ENCODE measurements at regions not wholly inside any gene's neighbourhood (a gene's known extent, or its start where the extent isn't known, plus 50 kb on each side); places are given as distances from the start of the nearest gene placed in this dataset.

DNA sequence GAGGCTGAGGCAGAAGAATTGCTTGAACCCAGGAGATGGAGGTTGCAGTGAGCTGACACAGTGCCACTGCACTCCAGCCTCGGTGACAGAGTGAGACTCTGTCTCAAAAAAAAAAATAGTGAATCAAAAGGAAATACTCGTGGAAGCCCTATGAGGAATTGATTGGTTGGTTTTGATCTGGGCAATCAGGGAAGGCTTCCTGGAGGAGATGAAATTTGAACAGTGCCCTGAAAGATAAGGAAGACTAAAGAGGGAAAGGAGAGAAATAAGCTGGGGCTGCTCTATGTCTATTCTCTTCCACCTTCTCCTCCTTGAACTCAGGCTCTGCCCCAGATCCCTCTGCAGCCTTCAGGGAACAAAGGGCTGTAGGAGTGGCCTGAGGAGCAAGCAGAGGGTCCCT lies 54.1 kb downstream of the IRF2BPL start:
- no peak for DNase-seq (ENCODE audit: low read depth, low spot score)

DNA sequence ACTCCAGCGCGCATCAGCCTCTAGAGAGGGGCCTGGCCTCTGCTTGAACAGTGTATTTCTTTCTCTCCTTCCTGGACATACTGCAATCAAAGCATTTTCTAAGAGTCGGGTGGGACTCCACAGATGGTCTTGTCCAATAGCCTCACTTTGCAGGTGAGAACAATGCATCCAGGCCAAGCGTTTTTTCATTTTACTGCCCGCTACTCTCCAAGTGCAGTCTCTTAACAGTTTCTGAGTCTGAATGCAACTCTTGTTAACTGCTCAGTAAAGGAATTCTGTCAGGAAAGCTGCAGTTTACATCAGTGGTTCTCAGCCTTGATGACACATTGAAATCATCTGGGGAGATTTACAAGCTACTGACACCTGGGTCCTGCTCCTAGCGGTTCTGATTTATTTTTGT lies 57.0 kb downstream of the IRF2BPL start:
- no peak for DNase-seq (ENCODE audit: low read depth, low spot score)

DNA sequence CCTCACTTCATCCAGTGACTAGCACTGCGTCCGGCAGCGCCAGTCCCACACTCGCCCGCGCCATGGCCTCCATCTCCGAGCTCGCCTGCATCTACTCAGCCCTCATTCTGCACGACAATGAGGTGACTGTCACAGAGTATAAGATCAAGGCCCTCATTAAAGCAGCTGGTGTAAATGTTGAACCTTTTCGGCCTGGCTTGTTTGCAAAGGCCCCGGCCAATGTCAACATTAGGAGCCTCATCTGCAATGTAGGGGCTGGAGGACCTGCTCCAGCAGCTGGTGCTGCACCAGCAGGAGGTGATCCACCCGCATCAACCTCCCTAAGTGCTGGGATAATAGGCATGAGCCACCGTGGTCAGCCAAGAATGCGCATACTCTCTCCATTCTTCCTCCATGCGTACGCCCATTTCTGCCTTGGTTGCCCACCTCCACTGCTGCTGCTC lies 59.9 kb downstream of the IRF2BPL start:
- peak; percentile 35 for DNase-seq (ENCODE audit: low read depth, low spot score)

DNA sequence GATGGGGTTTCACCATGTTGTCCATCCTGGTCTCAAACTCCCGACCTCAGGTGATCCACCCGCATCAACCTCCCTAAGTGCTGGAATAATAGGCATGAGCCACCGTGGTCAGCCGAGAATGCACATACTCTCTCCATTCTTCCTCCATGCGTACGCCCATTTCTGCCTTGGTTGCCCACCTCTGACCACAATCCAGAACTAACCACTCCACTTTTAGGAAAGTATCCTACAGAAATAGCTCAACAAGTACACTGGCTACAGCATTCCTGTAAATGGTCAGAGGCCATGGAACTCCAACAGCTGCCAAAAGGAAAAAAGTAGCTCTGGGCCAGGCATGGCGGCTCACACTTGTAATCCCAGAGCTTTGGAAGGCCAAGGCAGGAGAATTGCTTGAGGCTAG lies 60.7 kb downstream of the IRF2BPL start:
- no peak for DNase-seq (ENCODE audit: low read depth, low spot score)

DNA sequence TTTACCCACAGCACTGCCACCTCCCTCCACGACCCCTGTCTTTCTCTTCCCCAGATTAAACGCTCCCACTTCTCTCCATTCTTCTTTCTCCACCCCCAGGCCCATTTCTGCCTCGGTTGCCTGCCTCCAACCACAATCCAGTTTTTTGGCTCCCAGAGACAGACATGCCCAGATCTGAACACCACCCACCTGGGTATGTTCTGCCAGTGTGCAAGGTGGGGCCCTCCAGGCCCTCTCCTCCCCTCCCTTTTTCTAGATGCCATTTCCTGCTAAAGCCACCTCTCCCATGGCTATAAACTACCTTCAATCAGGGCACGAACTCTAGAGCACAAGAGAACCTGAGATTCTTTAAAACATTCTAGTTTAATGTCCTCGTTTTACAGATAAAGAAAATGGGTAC lies 63.3 kb downstream of the IRF2BPL start:
- no peak for DNase-seq (ENCODE audit: low read depth, low spot score)

DNA sequence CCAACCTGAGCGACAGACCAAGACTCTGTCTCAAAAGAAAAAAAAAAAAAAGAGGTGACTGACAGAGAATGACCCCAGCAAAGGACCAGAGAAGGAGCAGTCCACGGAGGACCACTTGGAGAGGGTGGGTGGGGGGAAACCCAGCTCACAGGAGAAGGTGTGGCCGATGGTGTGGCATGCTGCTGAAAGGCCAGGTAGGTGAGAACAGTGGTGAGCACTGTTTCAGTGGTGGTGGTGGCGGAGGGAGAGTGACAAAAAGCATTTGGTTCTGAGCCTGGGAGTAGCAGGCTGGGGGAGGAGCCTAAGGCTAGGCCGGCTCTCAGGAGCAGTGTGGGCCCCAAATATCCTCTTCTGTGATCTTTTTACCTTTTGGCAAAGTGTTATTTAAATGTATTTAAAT lies 63.8 kb downstream of the IRF2BPL start:
- no peak for DNase-seq (ENCODE audit: low read depth, low spot score)

DNA sequence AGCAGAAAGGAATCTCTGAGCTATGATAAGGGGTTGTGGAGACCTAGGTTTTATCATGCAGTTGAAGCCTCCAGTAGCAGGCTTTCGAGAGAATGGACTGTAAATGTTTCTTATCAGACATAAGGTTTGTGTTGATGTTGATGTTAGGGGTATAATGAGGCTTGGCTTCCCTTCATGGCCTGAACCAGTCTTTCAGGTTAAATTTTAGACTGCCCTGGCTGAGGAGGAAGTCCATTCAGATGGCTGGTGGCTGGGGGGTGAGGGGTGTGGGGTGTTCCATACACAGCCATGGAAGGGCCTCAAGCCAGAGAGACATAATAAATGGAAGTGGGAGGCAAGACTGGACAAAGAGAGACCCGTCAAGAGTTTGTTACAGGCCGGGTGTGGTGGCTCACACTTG lies 65.1 kb downstream of the IRF2BPL start:
- DNase-seq (ENCODE audit: low read depth, low spot score), result no peak

DNA sequence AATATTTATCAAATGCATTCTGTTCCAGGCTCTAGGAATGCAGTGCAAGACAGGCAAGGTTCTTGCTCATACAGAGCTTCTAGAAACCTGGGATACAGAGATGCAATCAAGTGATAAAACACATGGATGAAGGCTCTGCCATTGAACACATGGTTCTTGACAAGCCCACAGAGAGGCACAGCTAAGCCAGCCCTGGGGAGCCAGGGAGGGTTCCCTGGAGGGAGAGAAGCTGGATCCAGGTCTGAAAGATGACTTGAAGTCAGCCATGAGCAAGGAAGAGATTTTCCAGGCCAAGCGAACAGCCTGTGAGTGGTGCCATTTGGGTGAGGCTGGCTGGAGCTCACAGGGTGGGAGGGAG lies 66.2 kb downstream of the IRF2BPL start:
- DNase-seq (ENCODE audit: low read depth, low spot score), result no peak

DNA sequence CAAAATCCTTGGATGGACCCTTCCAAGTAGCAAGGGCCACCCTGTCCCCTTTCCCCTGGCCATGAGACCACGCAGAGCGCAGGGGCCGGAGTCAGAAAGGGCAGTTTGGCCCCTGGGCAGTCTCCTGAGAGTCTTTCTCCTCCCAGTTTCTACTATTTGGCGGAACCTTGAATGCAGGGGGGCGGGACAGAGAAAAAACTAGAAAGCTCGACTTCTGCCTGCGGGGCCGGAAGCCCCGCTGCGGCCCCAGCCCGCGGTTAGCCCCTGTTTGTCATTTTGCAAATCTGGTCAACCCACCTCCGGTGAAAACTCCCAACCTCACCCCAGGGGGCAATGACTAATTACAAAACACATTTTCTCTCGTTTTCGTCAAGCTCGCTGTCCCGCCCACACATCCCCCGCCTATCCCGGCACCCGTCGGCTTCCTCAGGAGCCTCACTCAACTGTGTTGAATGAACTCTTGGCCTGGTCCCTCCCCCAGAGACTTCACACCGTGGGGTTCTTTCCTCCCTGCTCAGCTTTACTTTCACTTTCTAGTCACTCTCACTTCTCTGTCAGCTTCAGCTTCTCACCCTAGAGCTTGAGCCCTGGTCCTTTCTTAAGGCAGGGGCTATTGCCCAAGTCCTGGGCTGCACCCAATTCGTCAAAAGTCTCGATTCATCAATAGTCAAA lies 66.7 kb downstream of the IRF2BPL start:
- peak; percentile 98 for DNase-seq (ENCODE audit: low read depth, low spot score)

DNA sequence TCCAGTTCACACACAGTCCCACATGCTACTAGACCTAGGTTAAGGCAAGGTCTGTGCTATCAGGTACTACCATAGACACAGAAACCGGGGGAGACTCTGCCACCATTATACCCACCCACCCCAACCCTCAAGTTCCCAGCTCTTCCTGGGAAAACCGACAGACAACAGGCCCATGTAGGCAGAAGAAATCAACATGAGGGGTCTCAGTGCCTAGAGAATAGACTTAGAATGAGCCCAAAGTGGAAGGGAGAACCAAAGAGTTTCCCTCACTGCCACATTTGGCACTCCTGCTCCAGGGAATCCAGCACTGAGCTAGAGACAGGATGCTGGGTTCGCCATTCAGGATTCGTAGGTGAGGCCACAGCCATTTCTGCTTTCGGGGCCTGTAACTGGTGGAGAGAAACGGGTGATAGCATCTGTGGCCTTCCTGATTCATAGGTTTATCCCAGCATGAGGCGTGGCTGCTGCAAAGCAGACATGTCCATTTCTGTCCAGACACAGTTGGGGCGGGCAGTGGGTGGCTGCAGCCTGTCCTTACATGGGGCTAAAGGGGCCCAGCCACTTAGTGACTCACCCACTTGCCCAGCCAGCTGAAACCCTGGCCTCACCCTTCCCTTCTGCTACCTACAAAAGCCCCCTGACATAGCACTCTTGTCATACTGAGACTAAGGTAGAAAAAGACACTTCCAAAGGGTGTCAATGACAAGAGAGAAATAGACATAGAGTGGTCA lies 69.4 kb downstream of the IRF2BPL start:
- peak; percentile 88 for DNase-seq (ENCODE audit: low read depth, low spot score)

DNA sequence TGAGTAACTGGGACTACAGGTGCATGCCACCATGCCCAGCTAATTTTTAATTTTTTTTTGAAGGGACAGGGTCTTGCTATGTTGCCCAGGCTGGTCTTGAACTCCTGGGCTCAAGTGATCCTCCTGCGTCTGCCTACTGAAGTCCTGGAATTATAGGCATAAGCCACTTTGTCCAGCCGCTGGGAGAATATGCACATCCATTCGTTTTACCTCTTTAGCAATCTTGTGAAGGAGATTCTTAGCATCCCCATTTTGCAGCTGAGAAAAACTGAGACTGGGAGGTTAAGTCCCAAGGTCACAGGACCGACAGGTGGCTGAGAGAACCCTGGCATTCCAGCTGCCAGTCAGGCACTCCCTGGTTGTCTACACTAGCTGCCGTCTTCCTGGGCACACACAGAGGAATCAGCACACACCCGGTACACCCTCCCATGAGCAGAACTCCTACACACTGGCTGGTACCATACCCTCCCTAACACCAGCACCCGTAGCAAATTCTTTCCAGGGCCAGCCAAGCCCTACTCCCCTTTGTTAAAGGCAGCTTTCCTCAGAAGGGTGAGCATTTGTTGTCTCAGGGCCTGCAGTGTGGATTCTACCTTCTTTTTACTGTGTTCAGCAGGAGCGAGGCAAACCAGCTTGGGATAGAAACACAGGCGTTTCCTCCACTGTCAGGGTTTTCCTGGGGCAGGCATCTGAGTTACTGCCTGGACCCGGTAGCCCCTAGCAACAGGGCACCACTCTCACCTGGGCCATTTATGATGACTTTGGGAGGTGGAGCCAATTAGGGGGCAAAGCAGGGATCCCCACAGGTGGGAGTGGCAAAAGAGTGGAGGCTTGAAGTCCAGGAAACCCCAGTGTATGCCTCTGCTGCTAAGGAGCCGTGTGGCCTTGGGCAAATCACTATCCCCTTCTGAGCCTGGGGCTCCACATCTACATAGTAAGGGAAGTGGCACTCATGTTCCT lies 70.2 kb downstream of the IRF2BPL start:
- no peak for DNase-seq (ENCODE audit: low read depth, low spot score)

DNA sequence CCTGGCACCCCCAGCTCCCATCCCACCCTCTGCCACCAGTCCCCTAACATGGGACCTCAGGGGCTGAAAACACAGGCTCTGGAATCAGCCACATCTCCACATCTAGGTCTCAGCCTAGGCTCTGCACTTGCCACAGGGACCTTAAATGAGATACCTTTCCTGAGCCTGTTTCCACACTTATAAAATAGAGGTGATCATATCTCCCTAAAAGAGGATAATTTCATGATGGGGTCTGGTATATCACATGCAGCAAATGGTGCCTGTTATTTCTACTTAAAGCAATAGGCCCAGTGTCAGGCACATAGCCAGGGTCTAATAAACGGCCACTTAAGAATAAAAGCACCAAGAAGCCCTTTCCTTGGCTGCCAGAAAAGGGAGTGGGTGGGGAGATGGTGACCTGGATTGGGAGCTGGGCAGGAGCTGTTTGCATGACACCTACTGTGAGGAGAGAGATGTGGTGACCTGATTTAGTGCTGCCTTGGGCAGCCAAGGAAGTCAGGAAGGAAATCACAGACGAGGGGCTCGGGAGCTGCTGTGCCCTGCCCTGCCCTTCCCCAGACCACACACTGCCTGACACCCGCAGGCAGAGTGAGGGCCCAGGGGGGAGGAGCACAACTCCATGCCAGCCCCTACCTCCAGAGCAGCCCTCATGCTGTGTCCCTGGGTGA lies 71.2 kb downstream of the IRF2BPL start:
- DNase-seq (ENCODE audit: low read depth, low spot score), result peak; percentile 39

DNA sequence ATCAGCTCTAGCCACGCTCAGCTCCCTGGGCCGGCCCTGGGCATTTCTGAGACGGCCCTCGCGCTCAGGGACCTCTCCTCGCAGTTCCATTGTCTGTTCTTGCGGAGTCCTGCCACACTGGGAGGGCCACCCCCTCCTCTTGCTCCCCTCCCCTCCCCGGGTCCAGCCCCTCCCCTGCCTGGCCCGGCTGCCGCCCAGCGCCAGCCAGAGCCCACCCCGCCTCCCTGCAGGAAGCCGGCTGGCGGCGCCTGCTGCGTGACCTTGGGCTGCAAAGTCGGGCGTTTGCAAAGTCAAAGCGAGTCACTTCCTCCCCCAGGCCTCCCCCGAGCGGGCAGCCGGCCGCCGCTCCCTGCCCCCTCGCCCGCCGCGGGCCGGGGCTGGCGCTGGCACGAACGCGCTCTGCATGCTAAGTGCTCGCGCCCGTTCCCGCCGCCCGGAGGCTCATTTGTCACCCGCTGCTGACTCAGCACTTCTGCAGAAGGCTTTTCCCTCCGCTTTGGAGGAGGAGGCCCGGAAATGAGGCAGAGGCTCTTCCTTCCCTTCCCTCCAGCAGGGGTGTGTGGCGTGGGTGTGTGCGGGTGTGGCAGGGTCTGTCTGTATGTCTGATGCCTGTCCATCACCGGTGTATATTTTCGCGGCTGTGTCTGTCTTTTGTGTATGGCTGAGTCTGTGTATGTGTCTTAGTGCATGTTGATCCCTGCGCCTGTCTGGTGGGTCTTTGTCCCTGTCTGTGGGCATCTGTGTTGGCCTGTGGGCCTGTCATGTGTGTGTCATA lies 72.0 kb downstream of the IRF2BPL start:
- peak; percentile 98 for DNase-seq (ENCODE audit: low read depth, low spot score)

DNA sequence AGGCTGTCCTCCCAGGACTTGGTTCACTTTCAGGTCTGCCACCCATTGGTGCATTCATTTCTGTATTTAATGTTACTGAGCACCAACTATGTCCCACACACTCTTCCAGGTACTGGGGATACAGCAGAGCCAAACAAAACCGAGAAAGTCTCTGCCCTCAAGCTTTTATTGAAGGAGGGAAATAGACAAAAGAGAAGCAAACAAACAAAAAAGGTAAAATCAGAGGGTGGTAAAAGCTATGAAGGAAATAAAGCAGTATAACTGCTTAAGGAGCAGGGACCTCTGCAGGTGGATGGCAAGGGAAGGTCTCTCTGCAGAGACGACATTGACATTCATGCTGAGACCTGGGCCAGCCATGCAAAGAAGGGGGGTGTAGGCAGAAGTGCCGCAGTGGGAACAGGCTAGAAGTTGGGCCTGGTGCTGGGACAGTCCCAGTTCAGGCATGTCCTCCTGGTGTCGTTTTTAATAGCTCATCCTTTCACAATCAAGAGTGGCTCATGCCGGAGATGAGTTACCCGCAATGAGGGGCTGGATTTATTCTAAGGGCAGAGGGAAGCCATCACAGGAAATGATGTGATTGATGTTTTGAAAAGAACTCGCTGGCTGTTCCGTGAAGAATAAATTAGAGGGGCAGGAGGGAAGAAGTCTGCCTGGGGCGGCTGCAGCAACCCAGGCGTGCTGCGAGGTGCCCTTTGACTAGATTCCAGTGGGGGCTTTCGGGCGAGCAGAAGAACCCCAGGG lies 72.8 kb downstream of the IRF2BPL start:
- no peak for DNase-seq (ENCODE audit: low read depth, low spot score)

DNA sequence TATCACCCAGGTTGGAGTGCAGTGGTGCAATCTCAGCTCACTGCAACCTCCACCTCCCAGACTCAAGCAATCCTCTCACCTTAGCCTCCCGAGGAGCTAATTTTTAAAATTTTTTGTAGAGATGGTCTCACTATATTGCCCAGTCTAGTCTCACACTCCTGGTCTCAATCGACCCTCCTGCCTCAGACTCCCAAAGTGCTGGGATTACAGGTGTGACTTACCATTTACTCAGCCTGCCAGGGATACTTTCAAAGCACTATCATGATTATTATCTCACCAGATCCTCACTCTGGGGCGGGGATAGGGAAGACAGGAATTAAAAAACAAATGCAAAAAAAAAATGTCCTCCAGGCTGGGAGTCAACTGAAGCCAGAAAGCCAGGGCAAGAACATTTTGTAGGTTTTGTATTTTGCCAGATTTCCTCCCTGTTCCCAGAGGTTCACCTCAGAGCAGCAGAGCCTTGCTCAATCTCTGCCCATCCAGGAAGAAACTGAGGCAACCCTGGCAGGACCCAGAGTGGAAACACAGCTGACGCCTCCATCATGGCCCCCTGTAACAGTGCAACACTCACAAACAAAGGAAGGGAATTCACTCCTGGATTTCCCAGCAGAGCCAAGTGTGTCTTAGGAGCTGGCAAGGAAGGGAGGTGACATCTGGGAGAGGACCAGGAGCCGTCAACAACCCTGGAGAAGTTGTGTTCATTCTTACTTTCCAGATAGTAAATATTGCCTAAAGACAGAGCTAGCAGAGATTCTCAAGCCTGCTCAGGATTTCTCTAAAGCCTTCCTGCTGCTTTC lies 73.9 kb downstream of the IRF2BPL start:
- DNase-seq (ENCODE audit: low read depth, low spot score), result no peak

DNA sequence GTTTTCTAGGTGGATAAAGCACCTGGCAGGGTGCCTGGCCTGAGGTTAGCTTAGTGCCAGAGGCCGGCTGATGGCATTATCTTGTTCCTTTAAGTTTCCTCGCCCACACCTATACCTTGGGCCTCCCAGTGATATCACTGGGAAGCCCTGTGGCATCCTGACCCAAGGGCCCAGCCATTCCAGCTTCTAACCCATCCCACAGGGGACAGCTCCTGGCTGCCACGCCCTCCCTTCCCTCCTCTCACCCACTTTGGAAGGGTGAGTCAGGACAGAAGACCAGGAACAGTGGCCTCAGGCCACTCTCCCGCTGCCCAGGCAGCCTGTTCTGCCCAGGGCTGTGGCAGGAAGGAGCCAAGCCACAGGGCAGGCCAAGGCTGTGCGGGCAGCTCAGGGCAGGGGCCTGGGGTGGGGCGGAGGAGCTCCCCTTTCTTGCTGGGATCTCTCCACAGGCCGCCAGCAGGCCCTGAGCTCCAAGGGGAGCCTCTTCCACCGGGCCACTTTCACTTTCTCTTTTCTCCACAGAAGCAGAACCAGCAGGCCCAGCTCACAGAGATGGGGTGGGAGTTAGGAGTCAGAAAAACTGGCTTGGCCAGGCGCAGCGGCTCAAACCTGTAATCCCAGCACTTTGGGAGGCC lies 75.1 kb downstream of the IRF2BPL start:
- peak; percentile 82 for DNase-seq (ENCODE audit: low read depth, low spot score)

DNA sequence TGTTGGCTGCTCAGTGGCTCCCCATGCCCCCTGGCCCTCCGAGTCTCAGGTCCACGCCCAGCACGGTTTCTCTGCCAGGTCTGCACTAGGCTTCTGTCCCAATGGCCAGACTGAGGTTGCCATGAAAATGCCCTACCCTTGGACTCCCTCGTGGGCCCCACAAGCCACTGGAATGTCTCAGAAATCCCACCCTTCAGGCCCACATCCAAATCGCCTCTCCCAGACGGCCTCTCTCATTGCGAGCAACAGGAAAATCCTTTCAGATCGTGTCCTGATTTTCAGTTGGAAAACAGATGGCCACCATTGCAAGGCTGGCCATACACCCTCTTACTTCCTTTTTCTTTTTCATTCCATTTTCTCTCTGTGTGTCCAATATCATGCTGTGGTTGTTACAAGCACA lies 77.3 kb downstream of the IRF2BPL start:
- DNase-seq (ENCODE audit: low read depth, low spot score), result peak; percentile 83

DNA sequence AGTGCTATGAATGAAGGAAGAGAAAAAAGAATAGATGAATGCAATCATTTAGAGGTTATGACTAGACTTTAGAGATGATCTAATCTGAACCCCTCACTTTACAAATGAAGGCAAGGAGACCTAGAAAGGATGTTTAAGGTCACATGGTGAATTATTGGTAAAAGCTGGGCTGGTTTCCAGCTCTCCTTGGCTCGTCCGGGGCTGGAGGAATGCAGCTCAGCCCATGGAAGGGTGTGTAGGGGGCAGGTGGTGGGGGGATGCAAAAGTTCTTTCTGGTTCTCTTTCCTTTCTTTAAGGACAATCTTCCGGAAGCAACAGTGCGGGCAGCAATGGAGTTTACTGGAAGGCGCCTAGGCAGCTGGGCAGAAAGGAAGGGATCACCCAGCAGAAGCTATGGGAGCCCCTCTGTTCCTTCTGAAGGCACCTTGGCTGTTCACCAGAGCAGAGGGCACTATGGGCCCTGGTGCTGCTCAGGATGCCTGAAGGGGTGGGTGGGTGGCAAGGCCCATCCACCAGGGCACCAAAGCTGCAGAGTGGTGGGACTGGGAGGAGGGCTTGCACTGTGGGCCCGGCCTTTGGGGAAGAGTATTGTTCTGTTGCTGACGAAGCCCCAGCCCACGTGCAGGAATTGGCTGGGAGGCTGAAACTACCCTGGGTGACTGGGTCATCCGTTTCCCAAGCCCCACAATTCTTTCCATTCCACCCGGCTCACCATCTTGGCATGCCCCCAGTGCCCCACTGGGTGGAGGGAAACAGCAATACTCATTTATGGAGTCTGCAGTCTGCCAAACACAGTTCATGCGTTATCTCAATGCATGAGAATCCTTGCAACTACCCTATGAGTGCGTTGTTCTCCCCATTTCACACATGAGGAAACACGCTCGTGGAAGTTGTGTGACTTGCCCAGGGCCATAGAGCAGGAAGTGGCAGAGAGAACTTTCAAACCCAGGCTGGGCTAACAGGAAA lies 78.2 kb downstream of the IRF2BPL start:
- peak; percentile 86 for DNase-seq (ENCODE audit: low read depth, low spot score)
